Gastroesophageal sphincter (tissue), 3 donors: ENCODE measurements at regions not wholly inside any gene's neighbourhood (a gene's known extent, or its start where the extent isn't known, plus 50 kb on each side); places are given as distances from the start of the nearest gene placed in this dataset.

Experiments
- CTCF ChIP-seq, 4 experiments: fragments of 200-600 bp in 2 of 4; fragments of 450-650 bp in 2 of 4; sonication (generic) in 1 of 4; IDR thresholded peaks; one replicate each; pipeline ENCODE4 v1.5.1; 2017 to 2019; ENCODE audit warnings: antibody characterized with exemption in 4 of 4, mild to moderate bottlenecking in 2 of 4, moderate library complexity in 2 of 4
- EP300 ChIP-seq: sonication (generic); formaldehyde crosslinking; IDR thresholded peaks from one replicate; pipeline ENCODE4 v1.6.1; 2017; ENCODE audit warnings: antibody characterized with exemption, mild to moderate bottlenecking

- TF ChIP-seq EP300: no peak
- TF ChIP-seq CTCF (IDR thresholded peaks at IDR 0.05): no peak
Measured at GRCh38 chr16:6300523-6300922, 1032.1 kb upstream of the RBFOX1 start.
